ENCODE measurements at regions not wholly inside any gene's neighbourhood (a gene's known extent, or its start where the extent isn't known, plus 50 kb on each side); places are given as distances from the start of the nearest gene placed in this dataset.

DNA sequence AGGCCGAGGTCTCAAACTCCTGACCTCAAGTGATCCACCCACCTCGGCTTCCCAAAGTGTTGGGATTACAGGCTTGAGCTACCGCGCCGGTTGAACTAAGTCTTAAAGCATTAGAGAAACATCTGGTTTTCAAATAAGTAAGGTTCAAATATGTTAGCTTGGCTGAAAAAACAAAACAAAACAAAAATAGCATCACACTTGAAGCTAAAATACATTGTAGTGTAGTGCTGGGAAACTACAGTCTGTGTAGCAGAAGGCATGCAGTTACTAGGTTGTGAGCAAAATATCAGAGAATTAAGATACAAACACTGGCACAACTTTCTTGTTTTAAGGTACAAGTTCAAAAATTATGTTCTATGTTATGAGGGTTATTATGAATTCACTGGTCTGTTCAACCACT, 224.8 kb upstream of the CHORDC1 start:
- TF ChIP-seq, protein P1, sequence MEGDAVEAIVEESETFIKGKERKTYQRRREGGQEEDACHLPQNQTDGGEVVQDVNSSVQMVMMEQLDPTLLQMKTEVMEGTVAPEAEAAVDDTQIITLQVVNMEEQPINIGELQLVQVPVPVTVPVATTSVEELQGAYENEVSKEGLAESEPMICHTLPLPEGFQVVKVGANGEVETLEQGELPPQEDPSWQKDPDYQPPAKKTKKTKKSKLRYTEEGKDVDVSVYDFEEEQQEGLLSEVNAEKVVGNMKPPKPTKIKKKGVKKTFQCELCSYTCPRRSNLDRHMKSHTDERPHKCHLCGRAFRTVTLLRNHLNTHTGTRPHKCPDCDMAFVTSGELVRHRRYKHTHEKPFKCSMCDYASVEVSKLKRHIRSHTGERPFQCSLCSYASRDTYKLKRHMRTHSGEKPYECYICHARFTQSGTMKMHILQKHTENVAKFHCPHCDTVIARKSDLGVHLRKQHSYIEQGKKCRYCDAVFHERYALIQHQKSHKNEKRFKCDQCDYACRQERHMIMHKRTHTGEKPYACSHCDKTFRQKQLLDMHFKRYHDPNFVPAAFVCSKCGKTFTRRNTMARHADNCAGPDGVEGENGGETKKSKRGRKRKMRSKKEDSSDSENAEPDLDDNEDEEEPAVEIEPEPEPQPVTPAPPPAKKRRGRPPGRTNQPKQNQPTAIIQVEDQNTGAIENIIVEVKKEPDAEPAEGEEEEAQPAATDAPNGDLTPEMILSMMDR (IDR thresholded peaks at IDR 0.05), result no peak
- TF ChIP-seq POLR2A (IDR thresholded peaks at IDR 0.05), result no peak
- TF ChIP-seq EP300 (IDR thresholded peaks at IDR 0.05), result no peak

Measured in ovary (tissue), 3 donors.